ENCODE measurements at regions not wholly inside any gene's neighbourhood (a gene's known extent, or its start where the extent isn't known, plus 50 kb on each side); places are given as distances from the start of the nearest gene placed in this dataset.
"Not testable (repeated sequence)": the region's sequence is repeated elsewhere in the genome, so short reads cannot be mapped to it uniquely, and the experiment has no call there.

- not testable (repeated sequence) for TF ChIP-seq EP300 (IDR thresholded peaks at IDR 0.05); POLR2A (IDR thresholded peaks at IDR 0.05; ENCODE audit: low read length)
Measured at GRCh38 chr15:23873613-23874012, 186.5 kb upstream of the NDN start.
